GM12878 (cell line): ENCODE measurements at regions not wholly inside any gene's neighbourhood (a gene's known extent, or its start where the extent isn't known, plus 50 kb on each side); places are given as distances from the start of the nearest gene placed in this dataset.

ENCODE experiments used
- ATAC-seq: fragments of 200-7000 bp; cut with Tn5 transposase; 3 replicates; pipeline ENCODE4 v1.9.1; 2020; ENCODE audit warnings: mild to moderate bottlenecking, moderate library complexity
- BruUV-seq: library from RNA; stranded (reverse); fragments of 400-500 nt; replicated peaks from 2 replicates; lab custom pipeline; 2021; lab: Mats Ljungman, UMichigan
- CTCF ChIA-PET: fragments of 300-600 bp; sonication (Branson Sonifier 250); formaldehyde crosslinking; extraction: SDS; loops from one replicate; lab custom pipeline; 2021; ENCODE audit warnings: inconsistent platforms; lab: Yijun Ruan, JAX
- POLR2A ChIA-PET: fragments of 350-600 bp; formaldehyde crosslinking; extraction: SDS; loops from one replicate; lab custom pipeline; 2021; ENCODE audit warnings: inconsistent platforms; lab: Charles Lee
- RAD21 ChIA-PET: fragments of 300-600 bp; sonication (Branson Sonifier 250); formaldehyde crosslinking; loops from one replicate; lab custom pipeline; 2023; ENCODE audit warnings: antibody characterized with exemption; ENCODE audit not compliant: unreplicated experiment; lab: Charles Lee
- SMC1A ChIA-PET: fragments of 300-600 bp; sonication (Branson Sonifier 250); formaldehyde crosslinking; loops from one replicate; lab custom pipeline; 2023; ENCODE audit not compliant: unreplicated experiment, uncharacterized antibody; lab: Charles Lee
- DNase-seq: peaks from one replicate; pipeline ENCODE4 v3.0.0-alpha.2; 2011; ENCODE audit warnings: low read depth, low spot score
- FAIRE-seq: peaks from 3 replicates; lab custom pipeline; 2011; peaks lifted over from hg19 to GRCh38; lab: Jason Lieb, UNC
- H2AFZ ChIP-seq: 2 replicates; pipeline ENCODE4 v1.6.0; 2011; ENCODE audit warnings: low read depth, low read length, control low read depth; ENCODE audit not compliant: control insufficient read depth
- H3K27ac ChIP-seq: 2 replicates; pipeline ENCODE4 v1.5.1; 2011; ENCODE audit warnings: control low read depth; ENCODE audit not compliant: control insufficient read depth, insufficient read depth
- H3K27me3 ChIP-seq, 2 experiments: replicated peaks in 1 of 2; 2 replicates each; pipeline versions ENCODE4 v1.6.0 to v1.6.1; 2011; ENCODE audit warnings: low read length in 1 of 2; ENCODE audit not compliant: control insufficient read depth in 2 of 2, insufficient read depth in 2 of 2
- H3K36me3 ChIP-seq, 2 experiments: 2 replicates each; pipeline ENCODE4 v1.5.1; 2011; ENCODE audit warnings: low read length in 1 of 2; ENCODE audit not compliant: control insufficient read depth in 2 of 2, insufficient read depth in 2 of 2
- H3K4me1 ChIP-seq: 2 replicates; pipeline ENCODE4 v1.6.1; 2011; ENCODE audit warnings: mild to moderate bottlenecking, low read length, moderate library complexity, mixed read lengths; ENCODE audit not compliant: control insufficient read depth, insufficient read depth
- H3K4me2 ChIP-seq: 2 replicates; pipeline ENCODE4 v1.6.0; 2011; ENCODE audit warnings: control low read depth; ENCODE audit not compliant: control insufficient read depth, insufficient read depth
- H3K4me3 ChIP-seq: fragments of 200-600 bp; sonication (generic); 2 replicates; pipeline ENCODE4 v1.5.1; 2016
- H3K79me2 ChIP-seq: 2 replicates; pipeline ENCODE4 v1.6.0; 2011; ENCODE audit warnings: low read length; ENCODE audit not compliant: control insufficient read depth, insufficient read depth
- H3K9ac ChIP-seq: 2 replicates; pipeline ENCODE4 v1.8.0; 2011; ENCODE audit warnings: low read length, control low read depth, mixed read lengths; ENCODE audit not compliant: control insufficient read depth, insufficient read depth
- H3K9me3 ChIP-seq: replicated peaks from 3 replicates; pipeline ENCODE4 v1.5.1; 2011; ENCODE audit warnings: mild to moderate bottlenecking, low read length; ENCODE audit not compliant: control insufficient read depth, insufficient read depth
- H4K20me1 ChIP-seq: 2 replicates; pipeline ENCODE4 v1.6.0; 2011; ENCODE audit not compliant: control insufficient read depth, insufficient read depth
- ASH2L ChIP-seq: fragments of 300-600, 200-600 bp; sonication (generic); IDR thresholded peaks from 2 replicates; pipeline ENCODE4 v1.6.1; 2017; ENCODE audit warnings: low read depth, mild to moderate bottlenecking, borderline replicate concordance
- ATF7 ChIP-seq: fragments of 450-650 bp; IDR thresholded peaks from 2 replicates; pipeline ENCODE4 v1.6.1; 2016; ENCODE audit warnings: low read depth, mild to moderate bottlenecking
- BHLHE40 ChIP-seq, 2 experiments: fragments of 450-650 bp in 1 of 2; IDR thresholded peaks; 2 replicates each; pipeline ENCODE4 v1.6.1; 2011 to 2017; ENCODE audit warnings: low read depth in 2 of 2, borderline replicate concordance in 1 of 2, improper control_type of control experiment in 1 of 2, low read length in 1 of 2, mild to moderate bottlenecking in 1 of 2
- CREM ChIP-seq: IDR thresholded peaks from 2 replicates; pipeline ENCODE4 v1.6.1; 2014; ENCODE audit warnings: antibody characterized with exemption, low read depth
- MTA3 ChIP-seq: IDR thresholded peaks from 2 replicates; pipeline ENCODE4 v1.6.1; 2012; ENCODE audit warnings: low read length, inconsistent platforms, borderline replicate concordance
- NR2F1 ChIP-seq: fragments of 450-650 bp; conservative IDR thresholded peaks from 2 replicates; pipeline ENCODE4 v1.6.1; 2017; ENCODE audit warnings: mild to moderate bottlenecking
- RELA ChIP-seq: fragments of 450-650 bp; IDR thresholded peaks from 2 replicates; pipeline ENCODE4 v1.8.0; 2014; ENCODE audit warnings: borderline replicate concordance; ENCODE audit not compliant: partially characterized antibody
- SUPT20H ChIP-seq: IDR thresholded peaks from 2 replicates; pipeline ENCODE4 v1.6.1; 2011; ENCODE audit warnings: low read depth, mild to moderate bottlenecking, low read length, moderate library complexity, borderline replicate concordance; ENCODE audit not compliant: control insufficient read depth
- WGBS: methylation state at CpG from one replicate; pipeline ENCODE4 v1.1.6; 2016; ENCODE audit warnings: low lambda C conversion rate; ENCODE audit not compliant: insufficient replicate concordance, insufficient coverage; ENCODE audit errors: missing lambda C conversion rate; 5-methylcytosine and 5-hydroxymethylcytosine counted together
- in situ Hi-C: fragments of 300-500 bp; cut with MboI; formaldehyde crosslinking; loops from 9 replicates; pipeline ENCODE4 v1.14.3; 2018; ENCODE audit warnings: mixed read lengths
- intact Hi-C: fragments of 100-400 bp; cut with micrococcal nuclease; formaldehyde crosslinking; loops from one replicate; pipeline ENCODE4 v1.14.2; 2022; ENCODE audit not compliant: unreplicated experiment
- TF ChIP-seq, protein P1 (sequence below): fragments of 450-650 bp; IDR thresholded peaks from 2 replicates; pipeline ENCODE4 v1.6.1; 2017; ENCODE audit warnings: borderline replicate concordance
- TF ChIP-seq, protein P2 (sequence below): fragments of 450-650 bp; IDR thresholded peaks from 2 replicates; pipeline ENCODE4 v1.6.1; 2014; ENCODE audit warnings: mild to moderate bottlenecking
- TF ChIP-seq, protein P3 (sequence below): IDR thresholded peaks from 2 replicates; pipeline ENCODE4 v1.6.1; 2012; ENCODE audit warnings: mild to moderate bottlenecking, low read depth, low read length

DNA sequence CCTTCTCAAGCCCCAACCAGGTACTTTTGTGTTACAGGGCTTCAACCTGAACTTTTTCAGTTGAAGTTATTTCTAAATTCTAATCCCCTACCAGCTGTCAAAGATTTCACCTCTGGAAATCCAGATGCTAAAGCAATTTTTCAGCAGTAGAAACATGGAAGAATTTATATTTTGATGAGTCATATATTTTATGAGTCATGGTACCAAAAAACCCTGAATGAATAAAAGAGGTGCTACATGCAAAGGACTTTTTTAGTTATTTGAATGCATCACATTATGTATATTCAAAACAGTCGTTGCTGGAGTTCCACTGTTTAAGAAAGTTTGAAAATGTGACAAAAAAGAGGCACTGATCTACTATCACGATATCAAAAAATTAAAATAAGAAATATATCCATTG, 96.0 kb upstream of the ZNF385D start:
- no TSS peak for BruUV-seq

More for the DNA sequence above, 96.0 kb upstream of the ZNF385D start:
- RAD21 ChIA-PET, result no interaction called here
- no peaks in the 10 kb centered on the region for H3K9me3 ChIP-seq
- intact Hi-C loops, result no loop called here
- H3K9ac ChIP-seq, result no peak overlapping the region
- POLR2A ChIA-PET, result no interaction called here
- 7% methylated on average over 2 of the region's 2 CpGs for WGBS
- no peaks in the 10 kb centered on the region for H4K20me1 ChIP-seq
- H3K4me1 ChIP-seq, result no peaks in the 10 kb centered on the region
- no peak overlapping the region for H3K4me3 ChIP-seq
- TF ChIP-seq CREM, result no peak
- no peak for TF ChIP-seq ATF7
- TF ChIP-seq, protein P1, sequence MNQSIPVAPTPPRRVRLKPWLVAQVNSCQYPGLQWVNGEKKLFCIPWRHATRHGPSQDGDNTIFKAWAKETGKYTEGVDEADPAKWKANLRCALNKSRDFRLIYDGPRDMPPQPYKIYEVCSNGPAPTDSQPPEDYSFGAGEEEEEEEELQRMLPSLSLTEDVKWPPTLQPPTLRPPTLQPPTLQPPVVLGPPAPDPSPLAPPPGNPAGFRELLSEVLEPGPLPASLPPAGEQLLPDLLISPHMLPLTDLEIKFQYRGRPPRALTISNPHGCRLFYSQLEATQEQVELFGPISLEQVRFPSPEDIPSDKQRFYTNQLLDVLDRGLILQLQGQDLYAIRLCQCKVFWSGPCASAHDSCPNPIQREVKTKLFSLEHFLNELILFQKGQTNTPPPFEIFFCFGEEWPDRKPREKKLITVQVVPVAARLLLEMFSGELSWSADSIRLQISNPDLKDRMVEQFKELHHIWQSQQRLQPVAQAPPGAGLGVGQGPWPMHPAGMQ, result no peak
- no peak for TF ChIP-seq MTA3
- TF ChIP-seq ASH2L, result no peak
- TF ChIP-seq BHLHE40 (IDR thresholded peaks at IDR 0.05; ENCODE audit: borderline replicate concordance in 1 of 2, low read depth in 2 of 2, low read length in 1 of 2), result no peak
- no peak for TF ChIP-seq SUPT20H
- no peak for TF ChIP-seq RELA
- TF ChIP-seq NR2F1, result no peak
- TF ChIP-seq, protein P2, sequence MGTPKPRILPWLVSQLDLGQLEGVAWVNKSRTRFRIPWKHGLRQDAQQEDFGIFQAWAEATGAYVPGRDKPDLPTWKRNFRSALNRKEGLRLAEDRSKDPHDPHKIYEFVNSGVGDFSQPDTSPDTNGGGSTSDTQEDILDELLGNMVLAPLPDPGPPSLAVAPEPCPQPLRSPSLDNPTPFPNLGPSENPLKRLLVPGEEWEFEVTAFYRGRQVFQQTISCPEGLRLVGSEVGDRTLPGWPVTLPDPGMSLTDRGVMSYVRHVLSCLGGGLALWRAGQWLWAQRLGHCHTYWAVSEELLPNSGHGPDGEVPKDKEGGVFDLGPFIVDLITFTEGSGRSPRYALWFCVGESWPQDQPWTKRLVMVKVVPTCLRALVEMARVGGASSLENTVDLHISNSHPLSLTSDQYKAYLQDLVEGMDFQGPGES, result no peak
- TF ChIP-seq, protein P3, sequence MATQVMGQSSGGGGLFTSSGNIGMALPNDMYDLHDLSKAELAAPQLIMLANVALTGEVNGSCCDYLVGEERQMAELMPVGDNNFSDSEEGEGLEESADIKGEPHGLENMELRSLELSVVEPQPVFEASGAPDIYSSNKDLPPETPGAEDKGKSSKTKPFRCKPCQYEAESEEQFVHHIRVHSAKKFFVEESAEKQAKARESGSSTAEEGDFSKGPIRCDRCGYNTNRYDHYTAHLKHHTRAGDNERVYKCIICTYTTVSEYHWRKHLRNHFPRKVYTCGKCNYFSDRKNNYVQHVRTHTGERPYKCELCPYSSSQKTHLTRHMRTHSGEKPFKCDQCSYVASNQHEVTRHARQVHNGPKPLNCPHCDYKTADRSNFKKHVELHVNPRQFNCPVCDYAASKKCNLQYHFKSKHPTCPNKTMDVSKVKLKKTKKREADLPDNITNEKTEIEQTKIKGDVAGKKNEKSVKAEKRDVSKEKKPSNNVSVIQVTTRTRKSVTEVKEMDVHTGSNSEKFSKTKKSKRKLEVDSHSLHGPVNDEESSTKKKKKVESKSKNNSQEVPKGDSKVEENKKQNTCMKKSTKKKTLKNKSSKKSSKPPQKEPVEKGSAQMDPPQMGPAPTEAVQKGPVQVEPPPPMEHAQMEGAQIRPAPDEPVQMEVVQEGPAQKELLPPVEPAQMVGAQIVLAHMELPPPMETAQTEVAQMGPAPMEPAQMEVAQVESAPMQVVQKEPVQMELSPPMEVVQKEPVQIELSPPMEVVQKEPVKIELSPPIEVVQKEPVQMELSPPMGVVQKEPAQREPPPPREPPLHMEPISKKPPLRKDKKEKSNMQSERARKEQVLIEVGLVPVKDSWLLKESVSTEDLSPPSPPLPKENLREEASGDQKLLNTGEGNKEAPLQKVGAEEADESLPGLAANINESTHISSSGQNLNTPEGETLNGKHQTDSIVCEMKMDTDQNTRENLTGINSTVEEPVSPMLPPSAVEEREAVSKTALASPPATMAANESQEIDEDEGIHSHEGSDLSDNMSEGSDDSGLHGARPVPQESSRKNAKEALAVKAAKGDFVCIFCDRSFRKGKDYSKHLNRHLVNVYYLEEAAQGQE, result no peak
- TF ChIP-seq, all 136 proteins: peak for 0
- no peaks in the 10 kb centered on the region for H3K27me3 ChIP-seq
- SMC1A ChIA-PET, result interaction anchor here (1.0 kb wide), 1 partner anchor 15 kb away, joined by 3 read pairs; no protein-coding TSS in a partner anchor
- H2AFZ ChIP-seq, result no peak overlapping the region
- H3K4me2 ChIP-seq, result no peak overlapping the region
- in situ Hi-C loops, result no loop called here
- DNase-seq (no peak), ATAC-seq (no peak), FAIRE-seq (no peak)
- H3K36me3 ChIP-seq, result no peaks in the 10 kb centered on the region
- H3K27ac ChIP-seq, result no peak overlapping the region
- CTCF ChIA-PET, result no interaction called here
- H3K79me2 ChIP-seq, result no peaks in the 10 kb centered on the region
